HepG2 (cell line): ENCODE measurements at regions not wholly inside any gene's neighbourhood (a gene's known extent, or its start where the extent isn't known, plus 50 kb on each side); places are given as distances from the start of the nearest gene placed in this dataset.

Source experiments
- ATAC-seq: fragments of 200-7000 bp; cut with Tn5 transposase; 3 replicates; pipeline ENCODE4 v1.9.1; 2020; ENCODE audit warnings: mild to moderate bottlenecking, moderate library complexity
- BruUV-seq: library from RNA; stranded (reverse); fragments of 400-500 nt; replicated peaks from 2 replicates; lab custom pipeline; 2021; lab: Mats Ljungman, UMichigan
- CTCF ChIA-PET: fragments of 300-600 bp; formaldehyde crosslinking; extraction: SDS; loops from one replicate; lab custom pipeline; 2021; ENCODE audit warnings: low total read pairs, inconsistent platforms, low intra/inter-chr PET ratio; lab: Yijun Ruan, JAX
- POLR2A ChIA-PET: fragments of 350-600 bp; sonication (Branson Sonifier 250); formaldehyde crosslinking; loops from one replicate; lab custom pipeline; 2020; ENCODE audit warnings: antibody characterized with exemption, inconsistent platforms; lab: Yijun Ruan, JAX
- DNase-seq: peaks from one replicate; pipeline ENCODE4 v3.0.0-alpha.2; 2015; ENCODE audit warnings: low spot score
- FAIRE-seq: peaks from 3 replicates; lab custom pipeline; 2011; peaks lifted over from hg19 to GRCh38; lab: Jason Lieb, UNC
- H2AFZ ChIP-seq: one replicate; pipeline ENCODE4 v1.6.1; 2011; ENCODE audit warnings: low read length, inconsistent platforms
- H3K27ac ChIP-seq: fragments of 300-600 bp; 3 replicates; pipeline ENCODE4 v1.8.0; 2011; ENCODE audit warnings: mixed run types, mild to moderate bottlenecking, mixed read lengths, low read length, inconsistent platforms; ENCODE audit not compliant: insufficient read depth; ENCODE audit errors: extremely low read length
- H3K27me3 ChIP-seq, 2 experiments: fragments of 200-600 bp in 1 of 2; 2 replicates in 1 of 2; 3 replicates in 1 of 2; pipeline versions ENCODE4 v1.6.0 to v1.8.0; 2011; ENCODE audit warnings: low read length in 2 of 2, mild to moderate bottlenecking in 2 of 2, moderate library complexity in 2 of 2, inconsistent platforms in 1 of 2; ENCODE audit not compliant: insufficient read depth in 2 of 2, control insufficient read depth in 1 of 2
- H3K36me3 ChIP-seq, 2 experiments: fragments of 200-600 bp in 1 of 2; replicated peaks in 1 of 2; 2 replicates in 1 of 2; 3 replicates in 1 of 2; pipeline versions ENCODE4 v1.5.1 to v1.8.0; 2011; ENCODE audit warnings: low read length in 2 of 2, inconsistent platforms in 1 of 2; ENCODE audit not compliant: insufficient read depth in 2 of 2, control insufficient read depth in 1 of 2
- H3K4me1 ChIP-seq: 2 replicates; pipeline ENCODE4 v1.5.1; 2012; ENCODE audit warnings: low read length, inconsistent platforms; ENCODE audit not compliant: insufficient read depth
- H3K4me2 ChIP-seq: 2 replicates; pipeline ENCODE4 v1.6.0; 2011; ENCODE audit warnings: low read depth, low read length, inconsistent platforms
- H3K4me3 ChIP-seq, 3 experiments: fragments of 200-600 bp in 1 of 3; sonication (generic), shearing (Covaris generic) in 1 of 3; replicated peaks in 1 of 3; 2 replicates each; pipeline ENCODE4 v1.5.1; 2011 to 2016; ENCODE audit warnings: low read length in 3 of 3, inconsistent platforms in 2 of 3, low read depth in 2 of 3, mild to moderate bottlenecking in 2 of 3, control low read depth in 1 of 3, mixed read lengths in 1 of 3; ENCODE audit not compliant: insufficient read depth in 1 of 3
- H3K79me2 ChIP-seq: one replicate; pipeline ENCODE4 v1.6.1; 2011; ENCODE audit warnings: low read length, inconsistent platforms; ENCODE audit not compliant: insufficient read depth
- H3K9ac ChIP-seq: 2 replicates; pipeline ENCODE4 v1.6.0; 2011; ENCODE audit warnings: mild to moderate bottlenecking, low read depth, low read length, inconsistent platforms; ENCODE audit not compliant: insufficient read depth
- H3K9me3 ChIP-seq: 2 replicates; pipeline ENCODE4 v1.5.1; 2012; ENCODE audit warnings: mild to moderate bottlenecking, low read length
- H4K20me1 ChIP-seq: 2 replicates; pipeline ENCODE4 v1.6.0; 2011; ENCODE audit warnings: inconsistent platforms, mild to moderate bottlenecking, low read length, moderate library complexity; ENCODE audit not compliant: insufficient read depth
- ADNP ChIP-seq: sonication (generic); formaldehyde crosslinking; IDR thresholded peaks from 2 replicates; pipeline ENCODE4 v1.4.0; 2020; ENCODE audit warnings: missing genetic modification reagents
- ATF4 ChIP-seq, 2 experiments: fragments of 450-650 bp in 1 of 2; sonication (generic) in 1 of 2; formaldehyde crosslinking; IDR thresholded peaks; 2 replicates each; pipeline versions ENCODE4 v1.5.0 to v1.8.0; 2020 to 2022; ENCODE audit warnings: mild to moderate bottlenecking in 1 of 2, missing genetic modification reagents in 1 of 2
- CENPT ChIP-seq: sonication (generic); formaldehyde crosslinking; IDR thresholded peaks from 2 replicates; pipeline ENCODE4 v1.8.0; 2022; ENCODE audit warnings: low read depth, mild to moderate bottlenecking, moderate library complexity, missing genetic modification reagents
- HINFP ChIP-seq: sonication (generic); formaldehyde crosslinking; IDR thresholded peaks from 2 replicates; pipeline ENCODE4 v1.4.0; 2020; ENCODE audit warnings: low read depth, mild to moderate bottlenecking, missing genetic modification reagents
- HOXA9 ChIP-seq: sonication (generic); formaldehyde crosslinking; IDR thresholded peaks from 2 replicates; pipeline ENCODE4 v1.8.1; 2022; ENCODE audit warnings: missing genetic modification reagents, mild to moderate bottlenecking, moderate library complexity, borderline replicate concordance
- KMT2A ChIP-seq: sonication (generic); formaldehyde crosslinking; IDR thresholded peaks from 2 replicates; pipeline ENCODE4 v1.4.0; 2020; ENCODE audit warnings: missing genetic modification reagents
- MXD4 ChIP-seq: IDR thresholded peaks from 2 replicates; pipeline ENCODE4 v1.6.1; 2016; ENCODE audit warnings: mild to moderate bottlenecking, missing biosample characterization, missing genetic modification reagents
- SRSF9 ChIP-seq: fragments of 200-400 bp; formaldehyde crosslinking; IDR thresholded peaks from 2 replicates; pipeline ENCODE4 v1.6.1; 2018; ENCODE audit warnings: borderline replicate concordance, mild to moderate bottlenecking, low read depth, low read length; ENCODE audit not compliant: insufficient read depth, poor library complexity, severe bottlenecking
- TBL1XR1 ChIP-seq: fragments of 150-350 bp; IDR thresholded peaks from 2 replicates; pipeline ENCODE4 v1.6.1; 2014; ENCODE audit warnings: borderline replicate concordance, low read length; ENCODE audit not compliant: partially characterized antibody
- ZNF557 ChIP-seq: sonication (generic); formaldehyde crosslinking; IDR thresholded peaks from 2 replicates; pipeline ENCODE4 v1.4.0; 2020; ENCODE audit warnings: missing genetic modification reagents
- WGBS: methylation state at CpG from one replicate; pipeline ENCODE4 v1.1.6; 2017; ENCODE audit warnings: low lambda C conversion rate; 5-methylcytosine and 5-hydroxymethylcytosine counted together
- in situ Hi-C: cut with HindIII; loops from 2 replicates; pipeline ENCODE4 v1.10.0; 2017; ENCODE audit warnings: low pct_unique_long_range_greater_than_20kb; ENCODE audit not compliant: extremely low pct_ligation_motif_present
- intact Hi-C: fragments of 100-400 bp; cut with micrococcal nuclease; formaldehyde crosslinking; loops from one replicate; pipeline ENCODE4 v1.10.0; 2022; ENCODE audit not compliant: unreplicated experiment
- TF ChIP-seq, protein P1 (sequence below): sonication (generic); formaldehyde crosslinking; IDR thresholded peaks from 2 replicates; pipeline ENCODE4 v1.5.1; 2020; ENCODE audit warnings: mild to moderate bottlenecking, missing genetic modification reagents, borderline replicate concordance
- TF ChIP-seq, protein P2 (sequence below): sonication (generic); formaldehyde crosslinking; IDR thresholded peaks from 2 replicates; pipeline ENCODE4 v1.4.0; 2020; ENCODE audit warnings: missing genetic modification reagents

- DNase-seq (no peak), ATAC-seq (no peak), FAIRE-seq (no peak)
- Histone ChIP-seq H4K20me1 (no peaks in the 10 kb centered on the region), H2AFZ (no peak overlapping the region), H3K9me3 (no peaks in the 10 kb centered on the region; the same call in 1 of the 2 replicates), H3K36me3 (no peaks in the 10 kb centered on the region), H3K27ac (no peak overlapping the region), H3K79me2 (no peaks in the 10 kb centered on the region), H3K27me3 (no peaks in the 10 kb centered on the region), H3K4me1 (no peaks in the 10 kb centered on the region), H3K4me2 (no peak overlapping the region), H3K4me3 (no peak overlapping the region), H3K9ac (no peak overlapping the region)
- BruUV-seq, result no TSS peak
- 14% methylated on average over 5 of the region's 5 CpGs for WGBS
- CTCF ChIA-PET, result no interaction called here
- POLR2A ChIA-PET, result no interaction called here
- TF ChIP-seq MXD4 (no peak), ATF4 (CRISPR knock-in tag; IDR thresholded peaks at IDR 0.05) (0 out of 4 replicates have a peak, but pooled peaks of 1 of the 2 experiments have one; percentile 14)
- intact Hi-C loops, result no loop called here
- in situ Hi-C loops, result no loop called here
Measured at GRCh38 chr2:137799600-137799999, 164.7 kb upstream of the HNMT start.

GRCh38 chr2:137800386-137800785 lies 163.9 kb upstream of the HNMT start:
- no peak for DNase-seq
- FAIRE-seq, result no peak
- H3K27ac ChIP-seq, result no peak overlapping the region
- H3K79me2 ChIP-seq, result no peaks in the 10 kb centered on the region
- no peak overlapping the region for H3K4me3 ChIP-seq
- CTCF ChIA-PET, result no interaction called here
- H3K4me2 ChIP-seq, result no peak overlapping the region
- intact Hi-C loops, result no loop called here
- H3K9ac ChIP-seq, result no peak overlapping the region
- no peaks in the 10 kb centered on the region for H3K36me3 ChIP-seq
- BruUV-seq, result no TSS peak
- no peaks in the 10 kb centered on the region for H3K27me3 ChIP-seq
- no peaks in the 10 kb centered on the region for H3K4me1 ChIP-seq
- no peak overlapping the region for H2AFZ ChIP-seq
- no peaks in the 10 kb centered on the region for H4K20me1 ChIP-seq
- WGBS, result 17% methylated on average over 2 of the region's 2 CpGs
- H3K9me3 ChIP-seq, result no peaks in the 10 kb centered on the region; the same call in 1 of the 2 replicates
- ATAC-seq, result no peak
- POLR2A ChIA-PET, result no interaction called here
- in situ Hi-C loops, result no loop called here
- TF ChIP-seq ADNP (CRISPR knock-in tag) (no peak), HOXA9 (CRISPR knock-in tag) (no peak), HINFP (CRISPR knock-in tag) (no peak), SRSF9 (no peak), TBL1XR1 (no peak), CENPT (CRISPR knock-in tag) (no peak), ZNF557 (CRISPR knock-in tag) (no peak), KMT2A (CRISPR knock-in tag) (no peak)
- TF ChIP-seq, protein P1, sequence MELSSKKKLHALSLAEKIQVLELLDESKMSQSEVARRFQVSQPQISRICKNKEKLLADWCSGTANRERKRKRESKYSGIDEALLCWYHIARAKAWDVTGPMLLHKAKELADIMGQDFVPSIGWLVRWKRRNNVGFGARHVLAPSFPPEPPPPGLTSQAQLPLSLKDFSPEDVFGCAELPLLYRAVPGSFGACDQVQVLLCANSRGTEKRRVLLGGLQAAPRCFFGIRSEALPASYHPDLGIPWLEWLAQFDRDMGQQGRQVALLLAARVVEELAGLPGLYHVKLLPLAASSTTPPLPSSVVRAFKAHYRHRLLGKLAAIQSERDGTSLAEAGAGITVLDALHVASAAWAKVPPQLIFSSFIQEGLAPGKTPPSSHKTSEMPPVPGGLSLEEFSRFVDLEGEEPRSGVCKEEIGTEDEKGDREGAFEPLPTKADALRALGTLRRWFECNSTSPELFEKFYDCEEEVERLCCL, result no peak
- TF ChIP-seq, protein P2, sequence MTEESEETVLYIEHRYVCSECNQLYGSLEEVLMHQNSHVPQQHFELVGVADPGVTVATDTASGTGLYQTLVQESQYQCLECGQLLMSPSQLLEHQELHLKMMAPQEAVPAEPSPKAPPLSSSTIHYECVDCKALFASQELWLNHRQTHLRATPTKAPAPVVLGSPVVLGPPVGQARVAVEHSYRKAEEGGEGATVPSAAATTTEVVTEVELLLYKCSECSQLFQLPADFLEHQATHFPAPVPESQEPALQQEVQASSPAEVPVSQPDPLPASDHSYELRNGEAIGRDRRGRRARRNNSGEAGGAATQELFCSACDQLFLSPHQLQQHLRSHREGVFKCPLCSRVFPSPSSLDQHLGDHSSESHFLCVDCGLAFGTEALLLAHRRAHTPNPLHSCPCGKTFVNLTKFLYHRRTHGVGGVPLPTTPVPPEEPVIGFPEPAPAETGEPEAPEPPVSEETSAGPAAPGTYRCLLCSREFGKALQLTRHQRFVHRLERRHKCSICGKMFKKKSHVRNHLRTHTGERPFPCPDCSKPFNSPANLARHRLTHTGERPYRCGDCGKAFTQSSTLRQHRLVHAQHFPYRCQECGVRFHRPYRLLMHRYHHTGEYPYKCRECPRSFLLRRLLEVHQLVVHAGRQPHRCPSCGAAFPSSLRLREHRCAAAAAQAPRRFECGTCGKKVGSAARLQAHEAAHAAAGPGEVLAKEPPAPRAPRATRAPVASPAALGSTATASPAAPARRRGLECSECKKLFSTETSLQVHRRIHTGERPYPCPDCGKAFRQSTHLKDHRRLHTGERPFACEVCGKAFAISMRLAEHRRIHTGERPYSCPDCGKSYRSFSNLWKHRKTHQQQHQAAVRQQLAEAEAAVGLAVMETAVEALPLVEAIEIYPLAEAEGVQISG (CRISPR knock-in tag), result no peak
